OCI-LY3 (cell line): ENCODE measurements at regions not wholly inside any gene's neighbourhood (a gene's known extent, or its start where the extent isn't known, plus 50 kb on each side); places are given as distances from the start of the nearest gene placed in this dataset.

Experiments used
- CTCF ChIP-seq: fragments of 200-600, 300-600 bp; sonication (generic); IDR thresholded peaks from 2 replicates; pipeline ENCODE4 v1.5.1; 2014; ENCODE audit warnings: antibody characterized with exemption, low read length, low read depth
- EZH2phosphoT487 ChIP-seq: fragments of 200-600 bp; shearing (Covaris generic); IDR thresholded peaks from 2 replicates; pipeline ENCODE4 v1.6.1; 2018; ENCODE audit warnings: antibody characterized with exemption, mixed run types, low read depth

GRCh38 chrX:79601341-79602131 is 234.4 kb upstream of the ITM2A start:
- TF ChIP-seq CTCF = no peak
- no peak for TF ChIP-seq EZH2phosphoT487
